NB4 (cell line): ENCODE measurements at regions not wholly inside any gene's neighbourhood (a gene's known extent, or its start where the extent isn't known, plus 50 kb on each side); places are given as distances from the start of the nearest gene placed in this dataset.

Experiments
- DNase-seq: peaks from one replicate; pipeline ENCODE4 v3.0.0; 2010; ENCODE audit warnings: low read depth
- H3K4me3 ChIP-seq: one replicate; pipeline ENCODE4 v1.5.1; 2011; ENCODE audit warnings: mild to moderate bottlenecking, low read depth, low read length, moderate library complexity
- CTCF ChIP-seq: IDR thresholded peaks from one replicate; pipeline ENCODE4 v1.5.1; 2012; ENCODE audit warnings: low read depth, low read length
- MAX ChIP-seq: IDR thresholded peaks from 2 replicates; pipeline ENCODE4 v1.6.1; 2011; ENCODE audit warnings: low read depth, low read length
- MYC ChIP-seq: IDR thresholded peaks from 2 replicates; pipeline ENCODE4 v1.6.1; 2011; ENCODE audit warnings: low read depth, low read length
- POLR2A ChIP-seq: IDR thresholded peaks from 2 replicates; pipeline ENCODE4 v1.6.1; 2011; ENCODE audit warnings: mild to moderate bottlenecking; ENCODE audit not compliant: insufficient read length; ENCODE audit errors: extremely low read depth

GRCh38 chr1:103365860-103366569 is 159.5 kb upstream of the RNPC3 start:
- no peak overlapping the region for H3K4me3 ChIP-seq
- TF ChIP-seq MAX (no peak), CTCF (no peak), POLR2A (no peak), MYC (no peak)
- no peak for DNase-seq

- no peak for TF ChIP-seq MAX
- TF ChIP-seq POLR2A: no peak
- no peak for TF ChIP-seq MYC
- no peak for TF ChIP-seq CTCF
- no peak for DNase-seq
- no peak overlapping the region for H3K4me3 ChIP-seq
Measured at GRCh38 chr1:103363008-103363365, 162.5 kb upstream of the RNPC3 start.

GRCh38 chr1:103362348-103363007 is 163.0 kb upstream of the RNPC3 start:
- DNase-seq: no peak
- TF ChIP-seq MAX: no peak
- TF ChIP-seq MYC: no peak
- TF ChIP-seq CTCF: no peak
- TF ChIP-seq POLR2A: no peak
- no peak overlapping the region for H3K4me3 ChIP-seq

GRCh38 chr1:103353391-103353790 is 172.1 kb upstream of the RNPC3 start:
- TF ChIP-seq MYC (no peak), MAX (no peak), CTCF (no peak), POLR2A (no peak)
- H3K4me3 ChIP-seq: no peak overlapping the region
- no peak for DNase-seq

- H3K4me3 ChIP-seq: no peak overlapping the region
- TF ChIP-seq POLR2A (no peak), CTCF (no peak), MAX (no peak), MYC (no peak)
Measured at GRCh38 chr1:103348136-103348535, 177.4 kb upstream of the RNPC3 start.

More at GRCh38 chr1:103348136-103348535, 177.4 kb upstream of the RNPC3 start:
- no peak for DNase-seq
